Fibroblast of lung (primary cell): ENCODE measurements at regions not wholly inside any gene's neighbourhood (a gene's known extent, or its start where the extent isn't known, plus 50 kb on each side); places are given as distances from the start of the nearest gene placed in this dataset.
A peak's percentile ranks its signal among the peaks of the same experiment; 100 is the strongest.

Experiments used
- DNase-seq, 2 donors: peaks; one replicate each; pipeline versions ENCODE4 v3.0.0 to v3.0.0-alpha.2; 2010; ENCODE audit warnings: low read depth in 2 of 2
- H2AFZ ChIP-seq: 2 replicates; pipeline ENCODE4 v1.5.1; 2012; ENCODE audit warnings: low read length, control low read depth, inconsistent platforms
- H3K27ac ChIP-seq: 2 replicates; pipeline ENCODE4 v1.5.1; 2011; ENCODE audit warnings: low read length, control low read depth; ENCODE audit not compliant: insufficient read depth
- H3K27me3 ChIP-seq: 2 replicates; pipeline ENCODE4 v1.5.1; 2011; ENCODE audit warnings: mild to moderate bottlenecking, low read length; ENCODE audit not compliant: control insufficient read depth, insufficient read depth
- H3K36me3 ChIP-seq: 2 replicates; pipeline ENCODE4 v1.5.1; 2011; ENCODE audit warnings: low read length; ENCODE audit not compliant: control insufficient read depth, insufficient read depth
- H3K4me1 ChIP-seq: 2 replicates; pipeline ENCODE4 v1.5.1; 2011; ENCODE audit warnings: low read length; ENCODE audit not compliant: control insufficient read depth, insufficient read depth; ENCODE audit errors: extremely low read depth
- H3K4me2 ChIP-seq: 2 replicates; pipeline ENCODE4 v1.5.1; 2011; ENCODE audit warnings: low read length, control low read depth; ENCODE audit not compliant: insufficient read depth; ENCODE audit errors: extremely low read depth
- H3K4me3 ChIP-seq, 4 experiments: fragments of 200-600 bp in 1 of 4; sonication (generic) in 1 of 4; replicated peaks in 1 of 4; 2 replicates each; pipeline ENCODE4 v1.5.1; 2011 to 2016; ENCODE audit warnings: low read length in 4 of 4, low read depth in 3 of 4, mild to moderate bottlenecking in 3 of 4, control low read depth in 2 of 4, inconsistent platforms in 1 of 4, mixed read lengths in 1 of 4; ENCODE audit not compliant: insufficient read depth in 1 of 4; ENCODE audit errors: control extremely low read depth in 1 of 4
- H3K79me2 ChIP-seq: 2 replicates; pipeline ENCODE4 v1.5.1; 2012; ENCODE audit warnings: mild to moderate bottlenecking, low read length, inconsistent platforms; ENCODE audit not compliant: control insufficient read depth, insufficient read depth
- H3K9ac ChIP-seq: 2 replicates; pipeline ENCODE4 v1.5.1; 2011; ENCODE audit warnings: mild to moderate bottlenecking, low read length, control low read depth; ENCODE audit not compliant: insufficient read depth
- H3K9me3 ChIP-seq: 2 replicates; pipeline ENCODE4 v1.5.1; 2012; ENCODE audit warnings: low read depth, low read length; ENCODE audit not compliant: control insufficient read depth, insufficient read depth
- H4K20me1 ChIP-seq: 2 replicates; pipeline ENCODE4 v1.5.1; 2011; ENCODE audit warnings: low read length; ENCODE audit not compliant: control insufficient read depth, insufficient read depth; ENCODE audit errors: extremely low read depth
- EZH2 ChIP-seq: IDR thresholded peaks from 2 replicates; pipeline ENCODE4 v1.5.1; 2012; ENCODE audit warnings: low read length, control low read depth, mild to moderate bottlenecking; ENCODE audit errors: missing control alignments
- TF ChIP-seq, protein P1 (sequence below), 2 donors: IDR thresholded peaks in 1 of 2; conservative IDR thresholded peaks in 1 of 2; 1 replicate in 1 of 2; 2 replicates in 1 of 2; pipeline ENCODE4 v1.5.1; 2011 to 2012; ENCODE audit warnings: low read length in 2 of 2, control low read depth in 1 of 2, inconsistent platforms in 1 of 2, low read depth in 1 of 2, mild to moderate bottlenecking in 1 of 2

DNA sequence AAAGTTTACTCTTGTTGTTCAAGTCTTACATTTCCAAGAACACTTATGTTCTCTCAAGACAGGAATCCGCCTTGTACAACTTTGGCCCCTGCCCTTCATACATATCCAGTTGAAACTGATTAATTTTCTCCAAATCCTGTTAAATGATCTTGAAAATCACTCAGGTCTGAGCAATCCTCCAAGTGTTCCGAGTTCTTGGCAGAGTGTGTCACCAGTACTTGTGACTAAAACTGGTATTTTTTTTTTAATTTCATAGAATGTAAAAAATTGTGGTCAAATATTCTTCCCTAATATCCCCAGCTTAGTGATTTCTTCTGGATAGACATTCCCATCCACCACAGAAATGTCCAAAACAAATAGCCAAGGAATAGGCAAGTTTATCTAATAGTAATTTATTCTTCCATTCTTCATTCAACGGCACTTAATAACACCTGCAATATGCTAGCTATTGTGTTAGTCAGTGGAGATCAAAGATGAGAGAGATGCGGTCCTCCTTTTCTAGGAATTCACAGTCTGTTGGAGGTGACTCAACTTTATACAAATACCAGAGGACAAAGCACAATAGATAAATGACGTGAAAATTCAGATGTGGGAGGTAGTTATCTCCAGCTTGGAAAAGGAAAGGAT, 71.4 kb downstream of the DIRAS3 start:
- H3K27ac ChIP-seq: no peak overlapping the region
- no peak overlapping the region for H2AFZ ChIP-seq
- no peaks in the 10 kb centered on the region for H3K36me3 ChIP-seq
- H3K4me1 ChIP-seq: no peaks in the 10 kb centered on the region
- H3K9ac ChIP-seq: no peak overlapping the region
- peak; percentile 18 to 100 for DNase-seq
- H3K4me3 ChIP-seq: no peak overlapping the region
- no peak overlapping the region for H3K4me2 ChIP-seq
- H3K79me2 ChIP-seq: no peaks in the 10 kb centered on the region
- no peaks in the 10 kb centered on the region for H4K20me1 ChIP-seq
- no peak for TF ChIP-seq EZH2
- TF ChIP-seq, protein P1, sequence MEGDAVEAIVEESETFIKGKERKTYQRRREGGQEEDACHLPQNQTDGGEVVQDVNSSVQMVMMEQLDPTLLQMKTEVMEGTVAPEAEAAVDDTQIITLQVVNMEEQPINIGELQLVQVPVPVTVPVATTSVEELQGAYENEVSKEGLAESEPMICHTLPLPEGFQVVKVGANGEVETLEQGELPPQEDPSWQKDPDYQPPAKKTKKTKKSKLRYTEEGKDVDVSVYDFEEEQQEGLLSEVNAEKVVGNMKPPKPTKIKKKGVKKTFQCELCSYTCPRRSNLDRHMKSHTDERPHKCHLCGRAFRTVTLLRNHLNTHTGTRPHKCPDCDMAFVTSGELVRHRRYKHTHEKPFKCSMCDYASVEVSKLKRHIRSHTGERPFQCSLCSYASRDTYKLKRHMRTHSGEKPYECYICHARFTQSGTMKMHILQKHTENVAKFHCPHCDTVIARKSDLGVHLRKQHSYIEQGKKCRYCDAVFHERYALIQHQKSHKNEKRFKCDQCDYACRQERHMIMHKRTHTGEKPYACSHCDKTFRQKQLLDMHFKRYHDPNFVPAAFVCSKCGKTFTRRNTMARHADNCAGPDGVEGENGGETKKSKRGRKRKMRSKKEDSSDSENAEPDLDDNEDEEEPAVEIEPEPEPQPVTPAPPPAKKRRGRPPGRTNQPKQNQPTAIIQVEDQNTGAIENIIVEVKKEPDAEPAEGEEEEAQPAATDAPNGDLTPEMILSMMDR (conservative IDR thresholded peaks at IDR 0.05 in 1 of 2, IDR thresholded peaks at IDR 0.05 in 1 of 2; ENCODE audit: low read depth in 1 of 2, low read length in 2 of 2): no peak
- H3K27me3 ChIP-seq: no peaks in the 10 kb centered on the region
- no peaks in the 10 kb centered on the region for H3K9me3 ChIP-seq

DNA sequence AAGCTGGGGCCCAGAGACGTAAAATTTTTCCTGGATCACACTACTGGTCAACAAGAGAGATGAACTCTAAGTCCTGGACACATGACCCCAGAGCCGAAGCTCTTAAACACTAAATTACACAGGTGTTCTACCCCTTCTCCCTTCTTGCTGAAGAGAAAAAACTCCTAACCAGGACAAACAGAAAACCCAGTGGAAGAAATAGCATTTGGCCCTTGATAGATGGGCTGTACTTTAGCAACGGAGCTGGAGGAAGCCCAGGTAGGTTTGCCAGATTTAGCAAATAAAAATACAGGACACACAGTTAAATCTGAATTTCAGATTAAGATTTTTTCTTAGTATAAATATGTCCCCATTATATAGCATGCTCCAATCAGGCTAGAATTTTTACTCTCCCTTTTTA, 72.7 kb downstream of the DIRAS3 start:
- no peaks in the 10 kb centered on the region for H3K4me1 ChIP-seq
- DNase-seq: no peak
- H3K27me3 ChIP-seq: no peaks in the 10 kb centered on the region
- H2AFZ ChIP-seq: no peak overlapping the region
- H3K79me2 ChIP-seq: no peaks in the 10 kb centered on the region
- no peak overlapping the region for H3K4me2 ChIP-seq
- H3K9me3 ChIP-seq: no peaks in the 10 kb centered on the region
- H3K36me3 ChIP-seq: no peaks in the 10 kb centered on the region
- no peaks in the 10 kb centered on the region for H4K20me1 ChIP-seq
- no peak overlapping the region for H3K4me3 ChIP-seq
- no peak overlapping the region for H3K27ac ChIP-seq
- H3K9ac ChIP-seq: no peak overlapping the region
- TF ChIP-seq EZH2: no peak
- TF ChIP-seq, protein P1 (conservative IDR thresholded peaks at IDR 0.05 in 1 of 2, IDR thresholded peaks at IDR 0.05 in 1 of 2; ENCODE audit: low read depth in 1 of 2, low read length in 2 of 2): no peak

DNA sequence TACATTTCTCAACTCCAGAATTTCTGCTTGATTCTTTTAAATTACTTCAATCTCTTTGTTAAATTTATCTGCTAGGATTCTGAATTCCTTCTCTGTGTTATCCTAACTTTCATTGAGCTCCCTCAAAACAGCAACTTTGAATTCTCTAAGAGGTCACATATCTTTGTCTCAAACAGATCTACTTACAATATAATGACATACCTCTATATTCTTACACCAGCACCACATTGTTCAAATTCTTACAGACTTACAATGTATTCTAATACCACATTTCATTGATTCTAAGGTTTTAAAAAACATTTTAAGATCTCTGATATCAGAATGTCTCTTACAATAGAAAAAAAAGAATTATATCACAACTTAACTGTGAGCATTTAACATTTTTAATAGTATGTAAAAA, 77.4 kb downstream of the DIRAS3 start:
- no peak overlapping the region for H3K9ac ChIP-seq
- no peaks in the 10 kb centered on the region for H4K20me1 ChIP-seq
- H3K27ac ChIP-seq: no peak overlapping the region
- no peak overlapping the region for H3K4me2 ChIP-seq
- peak in 1 of 2 donors; percentile 68 for DNase-seq
- H3K4me1 ChIP-seq: peaks cover 2% of the 10 kb centered on the region
- H3K27me3 ChIP-seq: no peaks in the 10 kb centered on the region
- no peak overlapping the region for H3K4me3 ChIP-seq
- H3K36me3 ChIP-seq: no peaks in the 10 kb centered on the region
- no peak overlapping the region for H2AFZ ChIP-seq
- TF ChIP-seq, protein P1 (conservative IDR thresholded peaks at IDR 0.05 in 1 of 2, IDR thresholded peaks at IDR 0.05 in 1 of 2; ENCODE audit: low read depth in 1 of 2, low read length in 2 of 2): no peak
- no peak for TF ChIP-seq EZH2
- H3K79me2 ChIP-seq: no peaks in the 10 kb centered on the region
- no peaks in the 10 kb centered on the region for H3K9me3 ChIP-seq
